Right atrium auricular region (tissue), 2 donors: ENCODE measurements at regions not wholly inside any gene's neighbourhood (a gene's known extent, or its start where the extent isn't known, plus 50 kb on each side); places are given as distances from the start of the nearest gene placed in this dataset.

ENCODE experiments used
- DNase-seq: peaks from one replicate; pipeline ENCODE4 v3.0.0-alpha.2; 2019; ENCODE audit warnings: low spot score
- H3K27ac ChIP-seq, 2 donors: fragments of 200-600 bp; sonication (generic); 1 replicate in 1 of 2; 2 replicates in 1 of 2; pipeline ENCODE4 v1.5.1; 2016 to 2019
- H3K27me3 ChIP-seq, 2 donors: fragments of 200-600 bp; sonication (generic); one replicate each; pipeline versions ENCODE4 v1.5.1 to v1.6.0; 2017 to 2019
- H3K36me3 ChIP-seq: fragments of 200-600 bp; sonication (generic); one replicate; pipeline ENCODE4 v1.5.1; 2016
- H3K4me1 ChIP-seq, 2 donors: fragments of 200-600 bp; sonication (generic); one replicate each; pipeline versions ENCODE4 v1.5.1 to v1.6.0; 2017 to 2019
- H3K4me3 ChIP-seq, 2 donors: fragments of 200-600 bp; sonication (generic); 1 replicate in 1 of 2; 2 replicates in 1 of 2; pipeline ENCODE4 v1.5.1; 2017 to 2019; ENCODE audit warnings: mild to moderate bottlenecking in 1 of 2, moderate library complexity in 1 of 2
- H3K9me3 ChIP-seq, 2 donors: fragments of 200-600 bp; sonication (generic); one replicate each; pipeline ENCODE4 v1.5.1; 2019
- TF ChIP-seq, protein P1 (sequence below), 2 donors: fragments of 200-600 bp; sonication (generic); IDR thresholded peaks; one replicate each; pipeline ENCODE4 v1.5.1; 2019; ENCODE audit warnings: antibody characterized with exemption in 2 of 2

DNA sequence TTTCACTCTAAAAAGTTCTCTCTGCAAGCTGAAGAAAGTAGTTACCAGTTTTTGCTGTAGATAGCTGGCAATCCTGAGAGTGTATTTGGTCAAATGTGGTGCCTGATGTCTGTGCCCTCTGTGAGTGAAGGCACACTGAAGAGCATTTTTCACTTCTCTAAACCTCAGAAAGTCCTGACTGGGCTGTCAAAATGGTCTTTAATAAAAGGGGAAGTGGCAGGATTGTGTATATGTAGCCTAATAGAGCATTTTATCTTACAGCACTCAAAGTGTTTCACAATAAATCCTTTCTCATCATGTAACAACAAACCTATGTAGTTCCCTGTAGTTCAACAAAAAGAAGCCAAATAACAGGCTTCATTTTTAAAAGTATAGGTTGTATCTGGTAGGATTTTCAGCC is 1552.3 kb upstream of the SLC39A10 start:
- H3K9me3 ChIP-seq = no peaks in the 10 kb centered on the region
- H3K4me3 ChIP-seq = no peak overlapping the region
- no peaks in the 10 kb centered on the region for H3K36me3 ChIP-seq
- no peaks in the 10 kb centered on the region for H3K27me3 ChIP-seq
- TF ChIP-seq, protein P1, sequence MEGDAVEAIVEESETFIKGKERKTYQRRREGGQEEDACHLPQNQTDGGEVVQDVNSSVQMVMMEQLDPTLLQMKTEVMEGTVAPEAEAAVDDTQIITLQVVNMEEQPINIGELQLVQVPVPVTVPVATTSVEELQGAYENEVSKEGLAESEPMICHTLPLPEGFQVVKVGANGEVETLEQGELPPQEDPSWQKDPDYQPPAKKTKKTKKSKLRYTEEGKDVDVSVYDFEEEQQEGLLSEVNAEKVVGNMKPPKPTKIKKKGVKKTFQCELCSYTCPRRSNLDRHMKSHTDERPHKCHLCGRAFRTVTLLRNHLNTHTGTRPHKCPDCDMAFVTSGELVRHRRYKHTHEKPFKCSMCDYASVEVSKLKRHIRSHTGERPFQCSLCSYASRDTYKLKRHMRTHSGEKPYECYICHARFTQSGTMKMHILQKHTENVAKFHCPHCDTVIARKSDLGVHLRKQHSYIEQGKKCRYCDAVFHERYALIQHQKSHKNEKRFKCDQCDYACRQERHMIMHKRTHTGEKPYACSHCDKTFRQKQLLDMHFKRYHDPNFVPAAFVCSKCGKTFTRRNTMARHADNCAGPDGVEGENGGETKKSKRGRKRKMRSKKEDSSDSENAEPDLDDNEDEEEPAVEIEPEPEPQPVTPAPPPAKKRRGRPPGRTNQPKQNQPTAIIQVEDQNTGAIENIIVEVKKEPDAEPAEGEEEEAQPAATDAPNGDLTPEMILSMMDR (IDR thresholded peaks at IDR 0.05) = no peak
- H3K4me1 ChIP-seq = no peaks in the 10 kb centered on the region
- no peak for DNase-seq
- no peak overlapping the region for H3K27ac ChIP-seq

DNA sequence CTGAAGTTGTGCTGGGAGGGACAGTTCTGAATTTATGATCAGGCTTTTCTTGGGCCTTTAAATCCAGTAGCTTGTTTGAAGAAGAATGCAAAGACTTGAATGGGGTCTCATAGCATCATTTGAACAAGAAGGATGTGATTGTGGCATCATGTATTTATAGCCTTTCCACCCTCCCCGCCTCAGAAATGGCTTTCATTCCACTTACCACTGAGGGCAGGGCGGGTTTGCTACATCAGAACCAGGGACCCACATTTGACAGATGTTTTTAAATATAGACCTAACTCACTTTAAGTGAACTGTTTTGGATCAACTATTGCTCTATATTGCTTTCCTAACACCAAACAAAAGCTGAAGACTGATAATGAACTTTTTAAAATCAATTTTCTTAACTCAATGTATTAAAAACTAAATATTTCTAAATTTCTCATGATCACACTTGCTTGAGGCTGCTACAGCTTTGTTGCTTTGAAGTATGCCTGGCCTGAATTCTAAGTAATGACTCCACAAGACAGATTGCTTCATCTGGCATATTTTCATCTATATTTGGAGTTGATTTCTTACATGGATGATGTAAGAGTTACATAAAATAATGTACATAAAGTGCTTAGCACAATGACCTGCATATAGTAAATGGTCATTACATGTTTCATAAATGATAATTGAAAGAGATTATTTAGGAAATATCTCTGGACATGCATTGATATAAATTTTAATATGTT is 1552.9 kb upstream of the SLC39A10 start:
- Histone ChIP-seq H3K27me3 (no peaks in the 10 kb centered on the region), H3K4me3 (no peak overlapping the region), H3K36me3 (no peaks in the 10 kb centered on the region), H3K4me1 (no peaks in the 10 kb centered on the region), H3K27ac (no peak overlapping the region), H3K9me3 (no peaks in the 10 kb centered on the region)
- no peak for DNase-seq
- TF ChIP-seq, protein P1 (IDR thresholded peaks at IDR 0.05) = no peak

DNA sequence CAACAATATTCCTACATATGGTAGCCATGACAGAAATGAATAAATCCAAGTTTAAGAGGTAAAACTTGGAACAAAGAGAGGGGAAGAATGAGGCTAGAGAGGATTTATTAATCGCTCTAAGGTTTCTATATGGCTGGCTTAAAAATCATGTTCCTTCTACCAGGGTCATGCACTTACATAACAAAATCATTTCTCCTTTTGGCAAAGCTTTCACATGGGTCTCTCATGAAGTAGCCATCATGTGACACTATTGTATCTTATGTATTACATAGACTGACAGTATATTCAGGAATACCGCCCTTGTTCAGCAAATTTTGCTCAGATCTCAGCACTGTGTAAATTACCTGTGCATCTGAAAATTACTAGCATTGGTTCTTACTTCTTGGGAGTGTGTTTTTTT is 1554.5 kb upstream of the SLC39A10 start:
- Histone ChIP-seq H3K9me3 (no peaks in the 10 kb centered on the region), H3K4me3 (no peak overlapping the region), H3K4me1 (no peaks in the 10 kb centered on the region), H3K27me3 (no peaks in the 10 kb centered on the region), H3K27ac (no peak overlapping the region), H3K36me3 (no peaks in the 10 kb centered on the region)
- TF ChIP-seq, protein P1 (IDR thresholded peaks at IDR 0.05) = no peak
- DNase-seq = no peak

DNA sequence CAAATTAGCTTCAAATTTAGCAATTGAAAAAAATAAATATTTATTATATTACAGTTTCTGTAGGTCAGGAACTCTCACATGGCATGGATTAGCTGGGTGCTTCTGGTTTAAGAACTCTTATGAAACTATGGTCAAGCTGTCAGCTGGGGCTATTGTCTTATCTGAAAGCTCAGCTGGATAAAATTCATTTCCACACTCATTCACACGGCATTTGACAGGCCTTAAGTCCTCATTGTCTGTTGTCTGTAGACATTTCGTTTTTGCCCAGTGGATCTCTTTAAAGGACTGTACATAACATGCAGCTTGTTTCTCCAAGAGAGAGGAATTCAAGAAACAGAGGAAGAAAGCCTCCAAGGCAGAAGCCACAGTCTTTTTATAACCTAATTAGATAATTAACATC is 1556.8 kb upstream of the SLC39A10 start:
- H3K27me3 ChIP-seq = no peaks in the 10 kb centered on the region
- DNase-seq = no peak

DNA sequence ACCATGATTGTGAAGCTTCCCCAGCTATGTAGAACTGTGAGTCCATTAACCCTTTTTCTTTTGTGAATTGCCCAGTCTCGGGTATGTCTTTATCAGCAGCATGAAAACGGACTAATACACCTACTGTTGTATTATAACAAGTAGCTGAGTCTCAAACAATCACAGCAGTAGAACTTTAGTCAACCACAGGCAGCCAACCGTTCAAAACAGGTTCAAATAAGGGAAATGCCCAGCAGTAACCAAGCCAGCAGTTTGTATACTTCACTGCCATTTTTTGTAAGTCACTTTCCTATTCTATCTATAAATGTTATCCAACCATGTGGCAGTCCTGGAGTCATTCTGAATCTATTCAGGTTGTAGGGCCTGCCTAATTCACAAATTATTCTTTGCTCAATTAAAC is 1560.6 kb upstream of the SLC39A10 start:
- Histone ChIP-seq H3K9me3 (no peaks in the 10 kb centered on the region), H3K4me3 (no peak overlapping the region), H3K4me1 (no peaks in the 10 kb centered on the region), H3K36me3 (no peaks in the 10 kb centered on the region), H3K27me3 (no peaks in the 10 kb centered on the region), H3K27ac (no peak overlapping the region)
- TF ChIP-seq, protein P1 (IDR thresholded peaks at IDR 0.05) = no peak
- no peak for DNase-seq

More for the DNA sequence above, 1556.8 kb upstream of the SLC39A10 start:
- no peak overlapping the region for H3K27ac ChIP-seq
- TF ChIP-seq, protein P1 (IDR thresholded peaks at IDR 0.05) = no peak
- no peak overlapping the region for H3K4me3 ChIP-seq
- H3K9me3 ChIP-seq = no peaks in the 10 kb centered on the region
- H3K4me1 ChIP-seq = no peaks in the 10 kb centered on the region
- no peaks in the 10 kb centered on the region for H3K36me3 ChIP-seq

DNA sequence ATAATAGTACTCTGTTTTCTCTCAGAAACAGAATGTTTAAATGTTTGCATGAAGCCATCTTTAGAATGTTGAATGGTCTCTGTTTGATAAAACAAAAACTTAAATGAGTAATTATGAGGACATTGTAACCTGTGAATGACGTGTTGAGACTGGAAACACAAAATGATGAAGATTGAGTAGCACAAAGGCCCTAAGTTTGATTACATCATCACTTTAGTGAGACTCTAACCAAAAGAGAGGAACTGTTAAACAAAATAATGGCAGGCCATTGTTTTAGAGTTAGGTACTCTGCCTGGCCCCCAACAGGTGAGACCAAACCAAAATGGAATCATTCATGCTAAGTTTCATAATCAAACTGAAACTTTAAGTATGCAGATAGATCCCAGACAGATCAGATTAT is 1561.7 kb upstream of the SLC39A10 start:
- no peaks in the 10 kb centered on the region for H3K36me3 ChIP-seq
- H3K27me3 ChIP-seq = no peaks in the 10 kb centered on the region
- H3K9me3 ChIP-seq = no peaks in the 10 kb centered on the region
- no peak overlapping the region for H3K27ac ChIP-seq
- no peak overlapping the region for H3K4me3 ChIP-seq
- no peaks in the 10 kb centered on the region for H3K4me1 ChIP-seq
- TF ChIP-seq, protein P1 (IDR thresholded peaks at IDR 0.05) = no peak
- no peak for DNase-seq
